GM18517 (cell line): ENCODE measurements at regions not wholly inside any gene's neighbourhood (a gene's known extent, or its start where the extent isn't known, plus 50 kb on each side); places are given as distances from the start of the nearest gene placed in this dataset.
"Not testable (repeated sequence)": the region's sequence is repeated elsewhere in the genome, so short reads cannot be mapped to it uniquely, and the experiment has no call there.

Experiments used
- ATAC-seq: cut with Tn5 transposase; IDR thresholded peaks from one replicate; pipeline ENCODE4 v1.9.1; 2021; ENCODE audit warnings: mild to moderate bottlenecking, moderate library complexity; ENCODE audit not compliant: unreplicated experiment

DNA sequence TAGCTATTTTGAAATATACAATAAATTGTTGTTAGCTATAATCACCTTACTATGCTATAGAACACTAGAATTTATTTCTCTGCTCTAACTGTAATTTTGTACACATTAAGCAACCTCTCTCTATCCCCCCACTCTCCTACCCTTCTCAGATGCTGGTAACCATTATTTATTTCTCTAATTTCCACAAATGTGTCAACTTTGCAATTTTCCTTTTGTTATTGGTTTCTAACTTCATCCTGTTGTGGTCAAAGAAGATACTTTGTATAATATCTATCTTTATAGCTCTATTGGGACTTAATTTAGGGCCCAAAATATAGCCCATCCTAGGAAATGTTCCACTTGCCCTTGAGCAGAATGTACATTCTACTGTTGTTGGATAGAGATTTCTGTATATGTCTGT is 229.3 kb downstream of the SATB1 start:
- no peak for ATAC-seq

DNA sequence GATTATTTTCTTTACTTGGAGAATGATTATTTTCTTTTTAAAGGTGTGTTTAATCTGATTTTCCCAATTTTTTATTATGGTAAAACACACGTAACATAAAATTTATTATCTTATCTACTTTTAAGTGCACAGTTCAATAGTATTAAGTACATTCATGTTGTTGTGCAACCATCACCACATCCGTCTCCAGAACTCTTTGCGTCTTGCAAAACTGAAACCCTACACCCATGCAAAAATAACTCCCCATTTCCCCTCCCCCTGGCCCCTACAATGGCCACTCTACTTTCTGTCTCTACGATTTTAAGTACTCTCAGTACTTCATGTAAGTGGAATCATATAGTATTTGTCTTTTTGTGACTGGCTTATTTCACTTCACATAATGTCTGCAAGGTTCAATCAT is 230.7 kb downstream of the SATB1 start:
- no peak for ATAC-seq

DNA sequence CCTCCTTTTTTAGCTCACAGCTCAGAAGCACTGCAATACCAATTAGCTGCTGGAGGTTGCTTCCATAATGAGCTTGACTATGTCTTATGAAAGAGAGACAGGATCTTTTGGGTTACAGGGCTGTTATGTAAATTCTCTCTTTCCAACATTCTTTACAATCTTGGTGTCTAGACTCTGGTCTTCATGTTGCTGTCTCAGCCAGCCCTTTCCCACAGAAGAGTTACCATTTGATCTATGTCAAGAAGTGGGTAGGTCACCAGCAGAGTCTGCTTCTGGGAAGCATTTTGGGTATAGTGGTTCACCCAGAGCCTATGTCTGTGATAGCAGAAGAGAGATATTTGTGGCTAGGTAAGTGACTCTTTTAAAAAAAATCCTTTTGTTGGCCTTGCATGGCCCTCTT is 234.5 kb downstream of the SATB1 start:
- ATAC-seq: no peak

DNA sequence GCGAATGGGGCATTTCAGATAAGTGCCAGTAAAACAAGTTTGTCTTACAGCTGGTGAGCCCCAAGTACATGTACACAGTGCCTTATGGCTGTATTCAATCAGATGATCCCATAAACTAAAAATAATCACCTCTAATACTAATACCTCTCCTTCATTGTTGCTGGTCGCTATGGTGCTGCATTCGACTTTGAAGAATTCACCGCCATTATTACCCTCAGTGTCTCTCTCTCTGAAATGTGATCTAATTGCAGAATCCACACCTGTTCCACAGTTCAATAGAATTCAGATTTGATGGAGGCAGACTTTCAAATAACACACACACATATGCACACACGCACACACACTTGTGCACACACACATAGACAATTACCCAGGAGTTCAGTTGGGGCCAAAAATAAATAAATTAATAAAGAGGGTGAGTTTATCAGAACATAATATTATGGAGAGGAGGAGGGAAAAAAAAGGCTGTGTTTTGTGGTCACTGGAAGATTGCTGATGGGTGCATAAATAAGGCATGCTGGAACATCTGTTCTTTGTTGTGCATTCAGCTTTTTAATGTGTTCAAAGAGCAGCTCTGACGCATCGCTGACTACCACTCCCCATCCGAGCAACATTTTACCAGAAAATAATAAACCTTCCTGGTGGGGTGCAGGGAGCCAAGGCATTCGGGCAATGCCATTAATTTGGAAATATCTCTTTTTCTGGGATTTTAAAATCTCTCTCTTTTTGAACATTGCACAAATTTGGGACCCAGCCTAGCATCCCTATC is 235.7 kb downstream of the SATB1 start:
- ATAC-seq: no peak

DNA sequence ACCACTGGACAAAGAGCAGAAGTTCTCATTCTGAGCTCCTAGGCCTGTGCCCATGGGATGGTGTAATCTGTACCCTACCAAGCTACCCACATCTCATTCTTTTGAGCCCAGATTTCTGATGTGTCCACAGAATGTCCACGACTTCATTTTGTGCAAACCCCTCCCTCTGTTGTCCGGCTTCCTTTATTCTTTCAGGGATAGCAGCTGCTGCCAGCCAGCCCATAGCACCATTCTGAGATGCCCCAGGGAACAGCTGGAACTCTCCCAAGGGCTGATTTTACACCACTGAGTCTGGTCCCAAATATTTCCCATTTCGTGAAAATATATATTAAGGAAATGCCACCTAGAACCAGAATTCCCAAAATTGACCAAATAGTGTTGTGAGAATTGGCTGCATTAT is 236.6 kb downstream of the SATB1 start:
- ATAC-seq: no peak

DNA sequence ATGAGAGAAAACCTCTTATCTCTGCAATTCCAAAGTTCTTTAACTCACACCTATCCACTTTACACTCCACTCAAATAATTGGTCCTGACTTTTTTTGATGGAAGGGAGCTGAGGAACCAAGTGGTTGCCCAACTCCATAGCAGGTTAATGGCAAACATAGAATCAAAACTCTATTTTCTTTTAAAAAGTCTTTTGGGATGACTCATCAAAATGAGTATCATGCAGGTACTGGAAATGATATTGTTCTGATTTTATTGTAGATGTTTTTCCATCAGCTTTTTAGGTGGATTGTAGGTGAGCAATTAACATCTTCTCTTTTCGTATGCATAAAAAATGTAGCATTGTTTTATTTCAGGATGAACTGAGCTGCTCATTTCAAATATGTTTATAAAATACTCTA is 239.5 kb downstream of the SATB1 start:
- ATAC-seq: no peak

DNA sequence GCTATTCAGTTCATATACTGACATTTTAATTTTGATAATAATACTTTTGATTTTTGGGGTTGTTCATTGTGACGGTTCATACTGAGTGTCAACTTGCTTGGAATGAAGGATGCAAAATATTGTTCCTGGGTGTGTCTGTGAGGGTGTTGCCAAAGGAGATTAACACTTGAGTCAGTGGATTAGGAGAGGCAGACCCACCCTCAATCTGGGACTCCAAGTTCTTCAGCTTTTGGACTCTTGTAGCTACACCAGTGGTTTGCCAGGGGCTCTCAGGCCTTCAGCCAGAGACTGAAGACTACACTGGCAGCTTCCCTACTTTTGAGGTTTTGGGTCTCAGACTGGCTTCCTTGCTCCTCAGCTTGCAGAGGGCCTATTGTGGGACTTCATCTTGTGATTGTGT is 242.2 kb downstream of the SATB1 start:
- ATAC-seq: not testable (repeated sequence)

DNA sequence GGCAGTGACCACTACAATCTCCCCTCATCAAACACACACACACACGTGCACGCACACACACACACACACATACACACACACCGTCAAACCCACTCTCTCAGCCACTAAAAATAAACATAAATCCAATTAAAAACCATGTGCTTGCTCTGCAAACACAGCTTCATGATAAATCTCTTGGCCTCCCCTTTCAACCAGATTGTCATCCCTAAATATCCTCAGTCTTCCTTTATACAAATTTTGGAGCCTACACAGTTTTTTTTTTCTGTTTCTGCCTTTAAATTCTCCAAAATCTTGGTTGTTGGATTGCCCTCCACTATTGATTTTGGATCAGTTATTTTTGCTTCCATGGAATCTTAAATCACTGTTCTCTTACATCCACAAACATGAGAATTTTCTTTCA is 245.6 kb downstream of the SATB1 start:
- ATAC-seq: no peak

DNA sequence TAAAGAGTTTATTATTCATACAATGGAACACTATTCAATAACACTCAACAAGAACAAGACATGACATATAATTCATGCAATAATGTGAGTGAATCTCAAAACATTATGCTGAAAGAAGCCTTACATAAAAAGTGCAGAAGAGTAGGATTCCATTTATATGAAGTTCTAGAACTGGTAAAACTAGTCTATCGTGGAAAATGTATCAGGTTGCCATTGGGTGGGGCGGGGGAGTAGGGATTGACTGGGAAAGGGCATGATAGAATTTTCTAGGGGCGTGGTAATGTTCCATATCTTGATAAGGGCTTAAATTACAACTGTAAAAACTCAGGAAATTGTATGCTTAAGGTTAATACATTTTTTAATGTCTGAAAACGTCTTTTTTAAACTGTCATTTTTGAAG is 247.9 kb downstream of the SATB1 start:
- no peak for ATAC-seq

DNA sequence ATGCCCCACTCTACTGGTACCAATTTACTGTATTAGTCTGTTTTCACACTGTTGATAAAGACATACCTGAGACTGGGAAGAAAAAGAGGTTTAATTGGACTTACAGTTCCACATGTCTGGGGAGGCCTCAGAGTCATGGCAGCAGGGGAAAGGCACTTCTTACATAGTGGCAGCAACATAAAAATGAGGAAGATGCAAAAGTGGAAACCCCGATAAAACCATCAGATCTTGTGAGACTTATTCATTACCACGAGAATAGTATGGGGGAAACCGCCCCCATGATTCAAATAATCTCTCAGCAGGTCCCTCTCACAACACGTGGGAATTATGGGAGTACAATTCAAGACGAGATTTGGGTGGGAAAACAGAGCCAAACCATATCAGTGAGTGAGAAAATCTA is 251.2 kb downstream of the SATB1 start:
- not testable (repeated sequence) for ATAC-seq

DNA sequence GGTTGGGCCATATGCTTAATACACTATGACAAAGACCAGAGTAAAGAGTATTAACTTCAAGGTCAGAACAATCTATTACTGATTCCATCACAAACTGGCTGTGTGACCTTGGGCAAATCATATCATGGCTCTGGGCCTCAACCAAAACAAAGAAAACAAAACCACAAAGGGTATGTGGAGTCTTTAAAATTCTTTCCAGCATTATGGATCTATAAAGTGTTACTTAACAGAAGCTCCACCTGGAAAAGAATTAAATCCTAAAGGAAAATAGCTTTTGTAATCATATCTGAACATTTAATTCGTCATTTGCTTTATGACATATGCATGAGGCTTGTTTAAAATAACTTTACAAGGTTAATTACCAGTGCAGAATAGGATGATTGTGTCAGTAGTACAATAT is 265.5 kb downstream of the SATB1 start:
- no peak for ATAC-seq

DNA sequence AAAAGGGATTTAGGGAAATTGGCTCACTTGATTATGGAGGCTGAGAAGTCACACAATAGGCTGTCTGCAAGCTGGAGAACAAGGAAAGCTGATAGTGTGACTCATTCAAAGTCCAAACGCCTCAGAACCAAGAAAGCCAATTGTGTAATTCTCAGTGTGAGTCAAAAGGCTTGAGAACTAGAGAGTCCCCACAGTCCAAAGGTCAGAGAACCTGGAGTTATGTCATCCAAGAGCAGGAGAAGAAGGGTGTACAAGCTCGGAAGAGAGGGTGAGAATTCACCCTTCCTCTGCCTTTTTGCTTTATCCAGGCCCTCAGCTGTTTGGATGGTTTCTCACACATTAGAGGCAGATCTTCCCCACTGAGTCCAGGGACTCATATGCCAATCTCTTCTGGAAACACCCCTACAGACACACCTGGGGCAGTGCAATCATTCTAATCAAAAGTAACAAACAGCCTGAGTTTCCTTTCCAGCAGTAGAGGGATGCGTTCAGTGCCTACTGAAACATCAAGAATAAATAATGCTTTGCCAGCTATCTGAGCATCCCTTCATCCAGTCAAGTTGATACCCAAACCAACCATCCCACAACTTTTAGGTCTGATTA is 271.5 kb downstream of the SATB1 start:
- no peak for ATAC-seq

DNA sequence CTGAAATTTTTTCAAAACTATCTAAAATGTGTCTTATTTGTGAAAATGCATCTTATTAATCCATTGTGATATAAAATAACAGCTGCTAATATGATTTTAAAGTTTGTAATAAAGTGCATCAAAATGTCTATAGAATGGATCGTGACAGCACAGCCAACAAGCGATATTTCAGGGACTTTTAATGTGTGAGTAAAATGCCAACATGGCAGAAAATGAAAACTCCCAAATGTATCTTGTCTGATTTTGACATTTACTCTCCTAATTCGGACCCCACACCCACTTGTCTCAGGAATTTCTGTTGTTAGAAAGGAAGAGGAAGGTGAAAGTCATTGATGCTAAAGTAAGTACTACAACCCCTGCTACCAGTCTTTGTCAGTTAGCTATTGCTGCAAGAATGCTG is 273.9 kb downstream of the SATB1 start:
- no peak for ATAC-seq

DNA sequence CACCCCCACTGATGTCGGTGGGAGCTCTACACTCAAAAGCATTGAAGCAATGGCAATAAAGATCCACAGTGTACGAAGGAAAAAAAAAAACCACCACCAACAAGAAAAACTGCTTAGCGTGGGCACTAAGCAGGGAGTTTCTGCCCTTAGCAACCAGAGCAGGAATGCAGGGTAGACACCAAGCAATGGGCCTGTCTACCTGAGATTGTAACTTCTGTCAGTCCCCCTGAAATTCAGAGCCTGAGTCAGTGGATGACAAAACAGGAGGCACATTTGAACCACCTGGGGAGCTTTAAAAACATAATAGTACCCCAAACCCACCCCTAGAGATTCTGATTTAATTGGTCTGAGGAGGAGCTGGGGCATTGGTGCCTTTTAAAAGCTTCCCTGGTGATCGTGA is 275.2 kb downstream of the SATB1 start:
- no peak for ATAC-seq

DNA sequence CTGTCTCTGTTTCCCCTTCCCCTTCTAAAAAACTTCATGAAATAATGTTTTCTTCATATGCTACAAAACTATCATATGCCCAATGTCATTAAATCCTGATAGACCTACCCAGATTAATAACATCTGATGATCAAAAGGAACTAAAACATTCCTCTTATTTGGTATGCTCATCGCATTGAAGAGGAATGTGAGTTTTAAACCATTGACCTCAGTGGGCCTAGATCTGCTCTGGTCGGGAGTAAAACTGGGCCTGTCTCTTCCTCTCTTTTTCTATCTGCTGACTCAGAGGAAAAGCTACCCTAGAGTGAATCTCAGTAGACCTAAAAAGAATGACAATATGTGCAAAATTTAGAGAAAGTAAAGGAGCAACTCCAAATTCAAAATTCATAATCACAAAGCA is 275.8 kb downstream of the SATB1 start:
- ATAC-seq: no peak

DNA sequence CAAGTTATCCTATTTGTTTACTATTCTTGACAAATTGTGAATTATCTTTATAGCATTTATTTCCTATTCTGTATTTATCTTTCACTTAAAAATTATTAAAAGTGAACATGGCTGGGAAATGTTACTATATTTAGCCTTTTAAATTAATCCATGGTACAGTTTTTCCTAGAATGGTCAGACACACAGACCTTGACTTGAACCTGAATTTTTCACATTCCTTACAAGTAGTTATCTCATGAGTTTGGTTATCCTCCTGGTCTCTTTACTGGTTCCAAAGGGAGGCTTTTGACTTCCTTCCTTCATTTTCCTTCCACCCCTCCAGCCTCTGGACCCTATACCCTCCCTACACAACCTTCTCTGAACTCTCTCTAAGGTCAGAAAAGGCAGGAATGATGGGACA is 280.6 kb downstream of the SATB1 start:
- ATAC-seq: no peak

DNA sequence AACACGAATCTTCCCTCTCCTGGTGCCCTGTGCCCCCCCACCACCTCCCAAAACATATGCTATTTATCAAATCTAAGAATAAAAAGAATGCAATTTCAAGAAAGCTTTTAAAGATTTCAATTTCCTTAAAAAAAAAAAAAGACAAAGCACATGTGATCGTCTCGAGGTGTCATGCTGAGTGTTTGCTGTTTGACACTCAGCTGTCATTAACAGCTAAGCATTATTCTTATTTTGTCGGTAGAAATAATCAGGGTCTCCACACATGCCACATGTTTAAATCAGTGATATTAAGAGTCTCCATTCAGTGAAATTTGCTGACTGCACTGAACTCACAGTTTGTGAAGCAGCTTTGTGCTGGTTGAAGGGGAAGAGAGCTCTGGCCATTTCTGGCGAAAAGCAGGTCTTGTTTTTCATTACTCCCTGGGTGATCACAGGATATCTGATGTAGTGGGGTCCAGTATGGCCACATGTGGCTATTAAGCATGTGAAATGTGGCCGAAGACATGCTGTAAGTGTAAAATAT is 281.8 kb downstream of the SATB1 start:
- no peak for ATAC-seq

DNA sequence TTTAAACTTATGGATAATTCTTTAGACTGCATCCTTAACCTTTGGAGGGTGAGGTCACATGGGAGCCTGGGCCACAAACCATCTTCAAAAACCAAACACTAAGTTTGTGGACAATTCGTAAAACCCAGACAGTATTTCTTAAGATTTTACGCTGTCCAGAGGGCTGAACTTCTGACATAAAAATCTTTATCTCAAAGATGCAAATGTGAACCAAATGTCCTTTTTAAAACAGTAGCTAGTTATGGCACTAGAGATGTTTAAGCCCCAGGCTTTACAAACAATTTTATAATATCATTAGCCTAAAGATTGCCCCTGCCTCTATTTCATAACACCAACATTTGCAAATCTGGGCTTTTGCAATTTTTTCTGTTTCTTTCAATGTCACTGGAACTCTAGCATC is 287.2 kb downstream of the SATB1 start:
- no peak for ATAC-seq

DNA sequence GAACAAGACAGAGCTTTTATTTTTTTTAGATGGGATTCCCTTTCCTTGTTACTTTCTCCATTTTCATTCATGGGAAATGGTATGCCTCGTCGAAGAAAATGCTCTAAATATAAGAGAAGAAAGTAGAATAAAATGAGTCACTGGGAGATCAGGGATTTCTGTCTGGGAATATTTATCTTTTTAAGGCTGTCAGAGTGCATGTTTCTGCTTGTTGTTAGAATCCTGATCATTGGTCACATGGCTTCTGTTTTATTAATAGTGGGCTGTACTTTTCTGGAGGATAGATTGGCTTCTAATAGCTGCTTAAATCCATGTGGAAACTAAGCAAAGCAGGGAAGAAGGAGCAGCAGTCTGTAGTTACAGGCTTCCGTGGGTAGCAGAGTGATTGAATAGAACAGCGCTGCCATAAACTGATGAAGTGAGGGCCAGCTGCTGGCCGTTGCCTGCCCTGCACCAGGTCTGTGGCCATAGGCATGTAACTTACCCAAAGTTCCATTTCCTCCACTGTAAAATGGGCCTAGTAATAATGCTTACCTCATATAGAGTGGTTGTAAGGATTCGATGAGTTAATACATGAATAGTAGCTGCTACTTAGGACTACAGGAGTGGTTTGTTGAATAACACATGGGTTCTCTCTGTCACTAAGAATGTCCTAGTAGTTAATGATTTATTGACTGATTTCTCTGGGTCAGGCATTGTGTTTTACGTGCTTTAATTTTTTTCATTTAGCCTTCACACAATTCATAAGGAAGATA is 289.9 kb downstream of the SATB1 start:
- no peak for ATAC-seq

DNA sequence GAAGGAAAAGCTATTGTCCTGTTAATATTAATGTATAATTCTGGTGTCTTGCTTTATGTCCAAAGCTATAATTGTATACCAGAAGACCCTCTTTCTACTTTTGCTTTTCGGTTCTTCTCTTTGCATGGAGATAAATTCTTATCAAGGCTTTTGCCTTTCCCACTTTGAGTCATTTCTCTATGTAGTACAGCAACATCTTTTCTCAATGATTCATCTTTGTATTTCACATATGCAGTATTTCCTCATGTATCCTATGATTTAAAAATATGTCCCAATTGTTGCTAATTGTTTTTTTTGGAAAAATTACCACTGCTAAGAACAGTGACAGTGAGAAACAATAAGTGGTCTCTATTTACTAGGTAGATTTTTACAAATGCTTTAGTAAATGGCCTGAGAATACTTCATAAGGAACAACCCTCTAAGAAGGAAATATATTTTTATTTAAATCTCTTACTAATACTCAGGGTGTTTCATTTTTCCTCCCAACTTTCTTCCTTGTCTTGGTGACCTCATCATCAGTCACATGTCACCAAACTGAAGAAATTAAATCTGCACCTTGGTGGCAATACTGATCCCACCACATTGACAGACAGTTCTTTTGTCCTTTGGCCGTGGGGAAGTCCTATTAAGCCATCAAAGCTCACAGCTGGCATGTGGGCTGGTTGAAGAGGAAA is 290.6 kb downstream of the SATB1 start:
- ATAC-seq: no peak

DNA sequence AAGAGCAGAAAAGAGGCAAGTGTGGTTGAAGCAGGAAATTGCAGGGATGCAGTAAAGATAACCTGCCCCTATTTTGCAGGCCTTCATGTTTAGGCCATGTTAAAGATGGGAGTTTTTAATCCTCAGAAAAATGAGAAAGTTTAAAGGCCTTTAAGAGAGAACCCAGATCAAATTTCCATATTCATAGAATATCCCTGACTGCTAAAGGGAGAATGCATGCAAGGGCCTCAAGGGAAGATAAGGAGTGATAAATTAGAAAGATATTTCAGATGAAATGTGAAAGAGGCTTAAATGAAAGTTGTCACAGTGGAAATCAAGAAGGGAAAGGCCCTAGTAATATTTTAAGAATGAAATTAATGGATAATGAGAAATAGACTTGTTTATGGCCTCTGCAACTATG is 292.1 kb downstream of the SATB1 start:
- ATAC-seq: no peak
